Ureter (tissue), 1 donor: ENCODE measurements at regions not wholly inside any gene's neighbourhood (a gene's known extent, or its start where the extent isn't known, plus 50 kb on each side); places are given as distances from the start of the nearest gene placed in this dataset.
"Not testable (repeated sequence)": the region's sequence is repeated elsewhere in the genome, so short reads cannot be mapped to it uniquely, and the experiment has no call there.

Source experiments
- DNase-seq: peaks from one replicate; pipeline ENCODE4 v3.0.0-alpha.2; 2020; ENCODE audit warnings: low spot score
- donor health status: DM: yes; HTN: yes; CAD: no.

GRCh38 chr17:69672924-69673323 lies 258.4 kb downstream of the MAP2K6 start:
- DNase-seq: no peak

GRCh38 chr17:69677130-69677529 lies 262.6 kb downstream of the MAP2K6 start:
- no peak for DNase-seq

GRCh38 chr17:69678206-69678605 lies 263.7 kb downstream of the MAP2K6 start:
- DNase-seq: no peak

GRCh38 chr17:69679829-69680228 lies 265.3 kb downstream of the MAP2K6 start:
- DNase-seq: no peak

GRCh38 chr17:69684251-69684650 lies 269.8 kb downstream of the MAP2K6 start:
- DNase-seq: no peak

- not testable (repeated sequence) for DNase-seq
Observed at GRCh38 chr17:69685150-69685549, 270.7 kb downstream of the MAP2K6 start.

GRCh38 chr17:69690531-69690930 lies 276.0 kb downstream of the MAP2K6 start:
- DNase-seq: no peak

GRCh38 chr17:69692171-69692570 lies 277.7 kb downstream of the MAP2K6 start:
- no peak for DNase-seq

GRCh38 chr17:69695646-69696045 lies 281.1 kb downstream of the MAP2K6 start:
- DNase-seq: no peak

- DNase-seq: no peak
Observed at GRCh38 chr17:69696650-69697049, 282.2 kb downstream of the MAP2K6 start.

GRCh38 chr17:69698352-69698751 lies 283.9 kb downstream of the MAP2K6 start:
- DNase-seq: not testable (repeated sequence)

- DNase-seq: no peak
Observed at GRCh38 chr17:69702078-69702477, 287.6 kb downstream of the MAP2K6 start.

- no peak for DNase-seq
Observed at GRCh38 chr17:69703751-69704150, 289.3 kb downstream of the MAP2K6 start.

- DNase-seq: no peak
Observed at GRCh38 chr17:69704935-69705334, 290.4 kb downstream of the MAP2K6 start.

- DNase-seq: no peak
Observed at GRCh38 chr17:69706127-69706526, 291.6 kb downstream of the MAP2K6 start.

- DNase-seq: no peak
Observed at GRCh38 chr17:69709441-69709840, 294.9 kb downstream of the MAP2K6 start.

GRCh38 chr17:69710926-69711325 lies 296.4 kb downstream of the MAP2K6 start:
- no peak for DNase-seq

GRCh38 chr17:69711541-69711940 lies 297.0 kb downstream of the MAP2K6 start:
- no peak for DNase-seq

- DNase-seq: no peak
Observed at GRCh38 chr17:69712801-69713311, 298.4 kb downstream of the MAP2K6 start.

- no peak for DNase-seq
Observed at GRCh38 chr17:69713815-69714214, 299.3 kb downstream of the MAP2K6 start.

- DNase-seq: no peak
Observed at GRCh38 chr17:69714669-69715068, 300.2 kb downstream of the MAP2K6 start.

- no peak for DNase-seq
Observed at GRCh38 chr17:69715656-69716055, 301.2 kb downstream of the MAP2K6 start.

GRCh38 chr17:69716556-69716955 lies 302.1 kb downstream of the MAP2K6 start:
- DNase-seq: no peak

GRCh38 chr17:69717214-69717613 lies 302.7 kb downstream of the MAP2K6 start:
- no peak for DNase-seq

GRCh38 chr17:69717819-69718218 lies 303.3 kb downstream of the MAP2K6 start:
- no peak for DNase-seq
